ENCODE measurements at regions not wholly inside any gene's neighbourhood (a gene's known extent, or its start where the extent isn't known, plus 50 kb on each side); places are given as distances from the start of the nearest gene placed in this dataset.

GRCh38 chr18:43819873-43820272, 542.6 kb upstream of the SYT4 start:
- TF ChIP-seq EZH2 (IDR thresholded peaks at IDR 0.05; ENCODE audit: insufficient read depth, poor library complexity, severe bottlenecking) = no peak
- TF ChIP-seq EZH2phosphoT487 (IDR thresholded peaks at IDR 0.05; ENCODE audit: insufficient read depth, low read depth) = no peak
